Prostate gland (tissue), 2 donors: ENCODE measurements at regions not wholly inside any gene's neighbourhood (a gene's known extent, or its start where the extent isn't known, plus 50 kb on each side); places are given as distances from the start of the nearest gene placed in this dataset.

Source experiments
- CTCF ChIP-seq, 4 experiments: fragments of 200-600 bp in 2 of 4; fragments of 450-650 bp in 2 of 4; sonication (generic) in 2 of 4; IDR thresholded peaks; 1 replicate in 3 of 4; 2 replicates in 1 of 4; pipeline ENCODE4 v1.5.1; 2016 to 2019; ENCODE audit warnings: antibody characterized with exemption in 4 of 4, mild to moderate bottlenecking in 2 of 4, moderate library complexity in 2 of 4
- POLR2AphosphoS5 ChIP-seq: sonication (generic); formaldehyde crosslinking; IDR thresholded peaks from one replicate; pipeline ENCODE4 v1.6.1; 2017; ENCODE audit warnings: antibody characterized with exemption

DNA sequence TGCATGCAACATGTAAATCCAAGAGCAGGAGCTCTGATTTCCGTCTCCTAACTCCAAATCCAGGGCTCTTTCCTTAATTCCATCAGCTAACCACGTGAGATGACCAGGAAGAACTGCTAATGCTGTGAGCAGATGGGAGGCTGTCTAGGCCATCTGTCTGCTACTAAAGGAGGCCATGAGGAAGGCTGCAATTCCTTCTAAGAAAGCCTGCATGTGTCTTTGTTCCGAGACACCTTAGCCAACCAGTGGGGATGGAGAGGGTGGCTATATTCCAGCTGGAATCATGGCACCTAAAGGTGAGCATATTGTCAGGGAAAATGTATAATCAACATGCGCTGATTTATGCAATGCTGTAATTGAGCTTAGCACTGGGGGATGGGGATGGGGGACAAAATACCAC is 267.2 kb upstream of the CDH5 start:
- TF ChIP-seq POLR2AphosphoS5 (no peak), CTCF (IDR thresholded peaks at IDR 0.05) (no peak)
